ENCODE measurements at regions not wholly inside any gene's neighbourhood (a gene's known extent, or its start where the extent isn't known, plus 50 kb on each side); places are given as distances from the start of the nearest gene placed in this dataset.

DNA sequence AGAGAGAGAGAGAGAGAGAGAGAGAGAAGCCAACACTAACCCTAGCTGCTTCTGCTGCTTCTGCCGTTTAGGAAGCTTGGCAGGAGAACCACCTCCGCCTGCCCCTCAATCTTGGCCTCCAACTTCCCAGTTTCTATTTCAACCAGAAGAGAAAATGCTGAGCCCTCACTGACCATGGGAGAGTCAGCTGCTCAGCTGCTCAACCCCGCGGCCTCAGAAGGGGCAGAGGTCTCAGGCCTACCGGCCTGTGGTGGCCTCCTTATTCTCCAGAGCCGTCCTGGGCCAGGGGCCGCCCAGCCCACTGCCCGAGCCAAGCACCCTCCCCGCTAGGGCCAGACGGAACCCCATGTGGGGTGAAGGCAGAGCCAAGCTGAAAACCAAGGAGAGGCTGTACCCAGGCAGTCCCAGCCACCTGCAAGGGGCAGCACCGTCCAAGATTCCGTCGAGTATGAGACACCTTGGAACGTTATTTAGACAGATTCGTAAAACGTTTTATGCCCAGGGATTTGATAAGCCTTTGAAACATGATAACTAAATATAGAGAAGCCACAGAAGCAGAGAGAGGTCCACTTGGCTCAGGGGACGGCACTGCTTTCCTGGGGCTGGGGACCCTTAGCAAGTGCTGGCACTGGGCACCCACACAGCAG lies 116.6 kb downstream of the DLL1 start:
- TF ChIP-seq, protein P1, sequence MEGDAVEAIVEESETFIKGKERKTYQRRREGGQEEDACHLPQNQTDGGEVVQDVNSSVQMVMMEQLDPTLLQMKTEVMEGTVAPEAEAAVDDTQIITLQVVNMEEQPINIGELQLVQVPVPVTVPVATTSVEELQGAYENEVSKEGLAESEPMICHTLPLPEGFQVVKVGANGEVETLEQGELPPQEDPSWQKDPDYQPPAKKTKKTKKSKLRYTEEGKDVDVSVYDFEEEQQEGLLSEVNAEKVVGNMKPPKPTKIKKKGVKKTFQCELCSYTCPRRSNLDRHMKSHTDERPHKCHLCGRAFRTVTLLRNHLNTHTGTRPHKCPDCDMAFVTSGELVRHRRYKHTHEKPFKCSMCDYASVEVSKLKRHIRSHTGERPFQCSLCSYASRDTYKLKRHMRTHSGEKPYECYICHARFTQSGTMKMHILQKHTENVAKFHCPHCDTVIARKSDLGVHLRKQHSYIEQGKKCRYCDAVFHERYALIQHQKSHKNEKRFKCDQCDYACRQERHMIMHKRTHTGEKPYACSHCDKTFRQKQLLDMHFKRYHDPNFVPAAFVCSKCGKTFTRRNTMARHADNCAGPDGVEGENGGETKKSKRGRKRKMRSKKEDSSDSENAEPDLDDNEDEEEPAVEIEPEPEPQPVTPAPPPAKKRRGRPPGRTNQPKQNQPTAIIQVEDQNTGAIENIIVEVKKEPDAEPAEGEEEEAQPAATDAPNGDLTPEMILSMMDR (IDR thresholded peaks at IDR 0.05; ENCODE audit: borderline replicate concordance, control extremely low read depth, extremely low read depth, insufficient read depth, missing control alignments) = no peak
- in situ Hi-C loops (cut with MboI; ENCODE audit: low sequenced_read_pairs, unreplicated experiment) = no loop called here
- DNase-seq (ENCODE audit: low spot score) = no peak

DNA sequence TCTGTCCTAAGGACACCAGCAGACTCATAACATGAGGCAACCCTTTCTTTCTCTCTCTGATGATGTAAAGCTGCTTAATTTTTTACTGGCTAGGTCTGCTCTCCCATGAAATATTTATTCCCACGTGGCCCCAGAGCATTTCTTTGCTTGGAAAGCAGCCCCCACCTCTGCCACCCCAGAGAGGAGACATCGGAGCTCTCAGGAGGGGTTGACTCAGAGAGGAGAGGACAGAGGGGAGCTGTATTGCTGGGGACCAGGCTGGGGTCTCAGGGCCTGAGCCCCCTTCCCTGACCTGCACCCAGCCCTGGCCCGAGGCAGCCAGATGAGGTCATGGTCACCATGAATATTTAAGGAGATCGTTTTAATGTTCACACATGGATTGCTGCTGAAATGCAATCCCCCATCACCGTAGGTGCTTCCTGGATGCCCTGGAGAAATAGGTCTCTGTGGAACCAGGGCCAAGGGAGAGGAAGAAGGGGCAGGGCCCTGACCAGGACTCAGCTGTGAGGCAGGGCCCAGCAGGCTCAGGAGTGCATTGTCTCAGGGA lies 117.5 kb downstream of the DLL1 start:
- TF ChIP-seq, protein P1 (IDR thresholded peaks at IDR 0.05; ENCODE audit: borderline replicate concordance, control extremely low read depth, extremely low read depth, insufficient read depth, missing control alignments) = no peak
- no peak for DNase-seq (ENCODE audit: low spot score)
- in situ Hi-C loops (cut with MboI; ENCODE audit: low sequenced_read_pairs, unreplicated experiment) = no loop called here

GRCh38 chr6:170172825-170173256 lies 118.0 kb downstream of the DLL1 start:
- TF ChIP-seq, protein P1 (IDR thresholded peaks at IDR 0.05; ENCODE audit: borderline replicate concordance, control extremely low read depth, extremely low read depth, insufficient read depth, missing control alignments) = no peak

DNA sequence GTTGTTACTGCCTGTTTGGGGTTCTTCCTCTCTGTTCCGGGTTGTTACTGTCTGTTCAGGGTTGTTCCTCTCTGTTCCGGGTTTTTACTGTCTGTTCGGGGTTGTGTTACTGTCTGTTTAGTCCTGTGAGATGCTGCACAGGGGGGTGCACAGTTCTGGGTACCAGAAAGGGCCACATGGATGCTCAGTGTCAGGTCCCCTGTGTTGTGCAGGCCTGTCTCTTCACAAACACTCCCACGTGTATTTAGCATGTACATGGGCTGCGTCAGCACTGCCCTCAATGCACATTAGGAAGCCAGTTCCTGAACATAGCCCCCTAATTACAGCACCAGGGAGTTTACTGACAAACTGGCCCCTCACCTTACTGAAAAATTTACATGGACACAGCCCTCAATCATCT lies 118.5 kb downstream of the DLL1 start:
- in situ Hi-C loops (cut with MboI; ENCODE audit: low sequenced_read_pairs, unreplicated experiment) = no loop called here
- TF ChIP-seq, protein P1 (IDR thresholded peaks at IDR 0.05; ENCODE audit: borderline replicate concordance, control extremely low read depth, extremely low read depth, insufficient read depth, missing control alignments) = no peak
- DNase-seq (ENCODE audit: low spot score) = no peak

More at GRCh38 chr6:170172825-170173256, 118.0 kb downstream of the DLL1 start:
- in situ Hi-C loops (cut with MboI; ENCODE audit: low sequenced_read_pairs, unreplicated experiment) = no loop called here
- no peak for DNase-seq (ENCODE audit: low spot score)

DNA sequence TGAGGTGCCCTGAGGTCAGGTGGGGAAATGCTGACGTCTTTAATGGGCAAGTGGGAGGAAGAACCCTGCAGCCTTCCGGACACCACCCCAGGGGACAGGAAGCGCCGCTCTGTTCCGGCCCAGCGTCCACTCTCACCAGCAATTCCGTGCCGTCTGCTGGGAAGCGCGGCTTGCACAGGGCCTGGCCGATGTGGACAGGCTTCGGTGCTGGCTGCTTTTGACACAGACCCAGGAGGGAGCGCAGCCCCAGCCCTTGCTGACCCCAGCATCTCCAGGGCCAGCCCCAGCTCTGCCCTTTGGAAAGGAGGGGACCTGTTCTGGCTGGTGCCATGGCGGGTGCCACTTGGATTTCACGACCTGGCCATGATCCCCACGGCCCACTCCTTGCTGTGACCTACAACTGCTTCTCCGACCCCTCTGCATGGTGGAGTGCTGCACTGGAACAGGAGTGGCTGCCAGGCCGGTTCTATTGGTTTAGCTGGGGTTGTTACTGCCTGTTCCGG lies 123.2 kb downstream of the DLL1 start:
- in situ Hi-C loops (cut with MboI; ENCODE audit: low sequenced_read_pairs, unreplicated experiment) = no loop called here
- TF ChIP-seq, protein P1 (IDR thresholded peaks at IDR 0.05; ENCODE audit: borderline replicate concordance, control extremely low read depth, extremely low read depth, insufficient read depth, missing control alignments) = no peak
- no peak for DNase-seq (ENCODE audit: low spot score)

- TF ChIP-seq, protein P1 (IDR thresholded peaks at IDR 0.05; ENCODE audit: borderline replicate concordance, control extremely low read depth, extremely low read depth, insufficient read depth, missing control alignments) = no peak
- in situ Hi-C loops (cut with MboI; ENCODE audit: low sequenced_read_pairs, unreplicated experiment) = no loop called here
- no peak for DNase-seq (ENCODE audit: low spot score)
Measured at GRCh38 chr6:170166511-170167122, 124.3 kb downstream of the DLL1 start.
